ENCODE measurements at regions not wholly inside any gene's neighbourhood (a gene's known extent, or its start where the extent isn't known, plus 50 kb on each side); places are given as distances from the start of the nearest gene placed in this dataset.
"Not testable (repeated sequence)": the region's sequence is repeated elsewhere in the genome, so short reads cannot be mapped to it uniquely, and the experiment has no call there.

DNA sequence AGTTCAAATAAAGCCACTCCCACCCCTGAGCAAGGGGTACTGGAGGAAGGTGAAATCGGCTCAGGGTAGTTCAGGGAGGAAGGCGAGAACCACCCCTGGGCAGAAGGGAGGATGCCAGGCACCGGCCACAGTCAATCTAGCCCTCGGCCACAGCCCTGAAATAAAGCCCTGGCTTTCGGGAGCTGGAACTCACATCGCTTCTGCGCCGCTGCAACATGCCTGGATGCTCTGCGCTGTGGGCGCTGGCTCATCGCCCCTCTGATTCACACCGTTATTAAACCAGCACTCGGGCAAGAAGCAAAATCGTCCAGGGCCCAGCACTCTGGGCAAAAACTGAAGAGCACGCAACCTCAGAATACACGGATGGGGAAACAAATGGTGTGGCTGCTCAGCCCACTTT is 136.9 kb upstream of the RREB1 start:
- no peak for DNase-seq (ENCODE audit: low read depth in 2 of 2, low spot score in 1 of 2)

DNA sequence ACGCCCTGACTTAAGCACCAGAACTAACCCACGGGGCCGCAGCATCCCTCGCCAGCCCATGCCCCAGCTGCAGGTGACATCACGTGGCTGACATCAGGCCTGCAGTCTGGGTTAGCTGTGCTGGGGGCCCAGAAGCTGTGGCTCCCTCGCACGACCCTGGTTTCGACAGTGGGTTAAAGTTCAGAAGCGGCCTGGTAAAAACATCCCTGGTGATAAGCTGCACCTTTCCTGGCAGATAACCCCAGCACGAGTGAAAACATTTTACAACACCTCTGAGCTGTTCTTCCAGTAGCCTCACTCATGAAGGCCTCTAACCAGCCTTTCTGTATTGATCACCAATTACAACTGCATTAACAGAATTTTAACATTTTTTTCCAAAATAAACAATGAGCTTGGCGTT is 136.4 kb upstream of the RREB1 start:
- DNase-seq (ENCODE audit: low read depth in 2 of 2, low spot score in 1 of 2): no peak

DNA sequence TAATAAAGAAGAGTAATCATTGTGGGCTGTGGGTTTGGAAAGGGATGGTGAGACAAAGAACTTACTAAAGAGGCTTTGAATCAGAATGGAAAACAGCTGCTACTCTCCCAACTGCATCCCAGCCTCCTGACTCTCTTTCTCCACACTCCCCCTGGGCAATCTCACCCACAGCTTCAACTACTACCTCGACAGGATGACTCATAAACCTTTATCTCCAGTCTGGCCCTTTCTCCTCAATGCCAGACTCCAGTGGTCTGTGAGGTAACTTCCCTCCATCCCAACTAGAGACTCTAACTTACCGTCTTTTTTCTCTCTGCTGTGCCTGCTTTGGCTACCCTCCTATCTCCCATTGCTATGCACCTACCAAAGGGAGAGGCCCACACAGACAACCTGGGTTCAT is 135.3 kb upstream of the RREB1 start:
- DNase-seq (ENCODE audit: low read depth in 2 of 2, low spot score in 1 of 2): no peak

DNA sequence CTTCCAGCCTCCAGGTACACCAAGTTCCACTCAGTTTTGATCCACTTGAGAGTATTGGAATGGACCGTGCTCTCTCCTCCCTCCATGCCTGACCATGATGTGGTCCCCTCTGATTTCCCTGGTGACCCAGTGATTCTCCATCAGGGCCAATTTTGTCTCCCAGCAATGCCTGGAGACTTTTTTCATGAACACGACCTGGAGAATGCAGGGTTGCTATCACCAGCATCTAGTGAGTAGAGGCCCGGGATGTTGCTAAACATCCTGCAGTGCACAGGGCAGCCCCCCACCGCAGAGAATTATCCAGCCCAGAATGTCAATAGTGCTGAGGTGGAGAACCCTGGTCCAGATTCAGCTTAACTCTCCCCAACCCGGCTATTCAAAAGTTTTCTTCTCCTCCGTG is 134.0 kb upstream of the RREB1 start:
- no peak for DNase-seq (ENCODE audit: low read depth in 2 of 2, low spot score in 1 of 2)

DNA sequence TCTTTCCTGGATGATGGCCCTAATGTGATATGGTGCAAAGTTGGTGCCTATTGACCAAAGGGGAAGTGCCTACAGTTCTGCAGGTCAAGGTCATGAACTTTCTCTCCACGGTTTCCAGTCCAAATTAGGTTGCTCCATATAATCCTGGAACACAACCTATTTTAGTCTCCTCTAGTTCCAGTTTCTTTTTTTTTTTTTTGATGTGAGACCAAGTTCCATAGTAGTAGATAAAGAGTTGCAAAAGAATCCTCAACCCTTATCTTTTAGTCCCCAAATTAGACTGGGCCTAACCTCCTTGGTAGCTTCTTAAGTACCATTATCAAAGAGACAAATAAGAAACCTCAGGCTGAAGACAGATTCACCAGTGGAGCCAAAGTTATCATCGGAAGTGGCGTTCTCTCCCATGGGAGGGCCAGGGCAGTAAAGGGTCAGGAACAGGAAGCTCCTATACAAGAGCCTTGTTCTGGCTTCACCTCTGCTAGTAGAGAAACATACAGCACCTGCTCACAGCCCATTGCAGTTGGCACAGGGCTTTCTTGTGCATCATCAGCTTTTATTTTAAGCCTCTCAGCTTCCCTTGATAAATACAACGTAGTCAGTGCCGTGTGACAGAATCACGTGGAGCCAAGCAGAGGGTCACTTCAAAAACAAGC is 132.2 kb upstream of the RREB1 start:
- no peak for DNase-seq (ENCODE audit: low read depth in 2 of 2, low spot score in 1 of 2)

DNA sequence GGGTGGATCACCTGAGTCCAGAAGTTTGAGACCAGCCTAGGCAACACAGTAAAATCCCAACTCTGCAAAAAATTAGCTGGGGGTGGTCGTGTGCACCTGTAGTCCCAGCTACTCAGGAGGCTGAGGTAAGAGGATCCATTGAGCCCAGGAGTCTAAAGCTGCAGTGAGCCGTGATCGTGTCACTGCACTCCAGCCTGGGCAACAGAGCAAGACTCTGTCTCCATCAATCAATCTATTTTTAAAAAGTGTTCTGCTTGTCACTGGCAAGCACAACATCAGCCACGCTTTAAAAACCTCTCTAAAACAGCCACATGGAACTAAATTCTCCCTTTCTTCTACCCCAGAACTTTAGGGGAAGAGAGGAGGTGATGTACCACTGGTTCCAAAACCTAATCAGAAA is 131.6 kb upstream of the RREB1 start:
- no peak for DNase-seq (ENCODE audit: low read depth in 2 of 2, low spot score in 1 of 2)

DNA sequence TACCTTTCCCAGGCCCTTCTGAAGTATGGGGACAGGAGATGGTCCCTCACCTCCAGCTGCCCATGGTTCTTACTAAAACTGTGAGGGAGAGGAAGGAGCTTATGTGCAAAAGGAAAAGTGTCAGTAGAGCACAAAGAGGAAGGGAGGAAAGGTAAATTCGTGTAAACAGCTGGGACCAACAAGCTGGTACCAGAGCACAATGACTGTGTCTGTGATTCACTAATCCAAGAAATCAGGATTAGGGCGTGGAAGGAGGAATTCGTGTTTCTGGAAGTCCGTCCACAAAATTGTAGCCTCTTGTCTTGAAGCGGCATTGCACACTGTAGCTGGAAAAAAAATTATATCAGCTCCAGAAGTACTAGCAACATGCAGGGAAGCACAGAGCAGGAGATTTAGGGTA is 129.0 kb upstream of the RREB1 start:
- no peak for DNase-seq (ENCODE audit: low read depth in 2 of 2, low spot score in 1 of 2)

DNA sequence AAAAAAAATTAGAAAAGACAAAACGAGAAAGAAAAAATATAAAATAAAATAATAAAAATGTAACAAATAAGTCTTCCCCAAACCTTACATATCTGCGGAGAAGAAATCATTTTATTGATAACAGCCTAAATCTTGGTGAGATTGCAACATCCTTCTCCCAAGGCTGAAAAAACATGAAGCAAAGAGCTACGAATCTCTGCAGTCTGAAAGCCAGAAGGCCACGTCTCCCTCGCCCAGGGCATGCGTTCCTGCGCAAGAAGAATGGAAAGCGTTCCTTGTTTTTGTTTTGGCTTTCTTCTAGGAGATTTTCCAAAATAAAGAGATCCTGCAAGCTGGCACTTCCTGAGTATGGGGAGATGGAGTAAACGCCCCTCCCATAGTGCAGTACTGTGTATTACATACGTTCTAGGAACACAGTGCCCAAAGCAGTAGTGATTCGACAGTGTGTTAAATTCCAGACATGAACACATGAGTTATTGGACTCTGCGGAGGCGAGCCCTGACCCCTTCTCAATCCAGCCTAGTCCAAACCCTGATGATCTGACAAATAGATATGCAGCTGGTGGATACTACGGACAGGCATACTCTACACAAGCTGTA is 126.7 kb upstream of the RREB1 start:
- DNase-seq (ENCODE audit: low read depth in 2 of 2, low spot score in 1 of 2): no peak

DNA sequence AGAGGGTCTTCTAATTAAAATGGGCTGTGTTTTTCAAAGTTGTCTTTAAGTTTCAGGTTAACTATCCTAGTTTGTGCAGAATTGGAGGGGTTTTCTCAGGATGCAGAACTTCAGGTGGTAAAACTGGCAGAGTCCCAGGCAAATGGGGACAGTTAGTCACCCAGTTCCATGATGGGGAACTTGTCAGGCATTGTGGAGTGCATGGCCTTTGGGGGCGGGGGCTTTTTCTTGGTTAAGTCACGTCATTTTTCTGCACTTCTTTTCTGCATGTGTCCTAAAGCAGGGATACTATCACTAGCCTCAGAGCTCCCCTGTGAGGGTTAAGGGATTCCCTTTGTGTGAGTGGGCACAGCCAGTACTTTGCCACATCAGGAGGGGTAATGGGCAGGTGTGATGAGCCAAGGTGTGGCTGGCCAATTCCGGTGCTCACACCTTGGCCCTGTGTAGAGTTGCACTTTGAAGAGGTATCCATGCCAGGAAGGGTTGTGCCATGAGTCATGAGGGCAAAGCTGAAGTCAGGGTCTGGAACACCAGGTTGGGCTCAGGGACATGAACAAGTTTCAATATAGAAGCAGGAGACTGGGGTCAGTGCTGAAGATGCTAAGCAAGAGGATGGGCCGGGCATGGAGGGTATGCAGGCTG is 126.0 kb upstream of the RREB1 start:
- DNase-seq (ENCODE audit: low read depth in 2 of 2, low spot score in 1 of 2): no peak

DNA sequence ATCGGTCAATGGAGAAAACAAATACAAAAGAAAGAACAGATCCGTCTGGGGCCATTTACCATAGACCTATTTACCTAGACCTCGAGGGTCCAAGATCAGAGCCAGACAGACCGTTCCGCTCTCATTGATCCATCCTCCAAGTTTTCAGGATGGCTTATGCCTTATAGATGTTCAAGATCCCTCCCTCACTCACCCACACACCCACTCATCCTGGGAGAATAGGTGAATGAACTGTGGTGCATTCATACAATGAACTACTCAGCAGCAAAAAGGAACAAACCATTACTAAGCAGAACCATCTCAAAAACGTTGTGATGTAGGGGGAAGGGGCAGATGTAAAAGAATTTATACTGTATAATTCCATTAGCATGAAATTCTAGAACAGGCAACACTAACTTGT is 125.1 kb upstream of the RREB1 start:
- DNase-seq (ENCODE audit: low read depth in 2 of 2, low spot score in 1 of 2): no peak

DNA sequence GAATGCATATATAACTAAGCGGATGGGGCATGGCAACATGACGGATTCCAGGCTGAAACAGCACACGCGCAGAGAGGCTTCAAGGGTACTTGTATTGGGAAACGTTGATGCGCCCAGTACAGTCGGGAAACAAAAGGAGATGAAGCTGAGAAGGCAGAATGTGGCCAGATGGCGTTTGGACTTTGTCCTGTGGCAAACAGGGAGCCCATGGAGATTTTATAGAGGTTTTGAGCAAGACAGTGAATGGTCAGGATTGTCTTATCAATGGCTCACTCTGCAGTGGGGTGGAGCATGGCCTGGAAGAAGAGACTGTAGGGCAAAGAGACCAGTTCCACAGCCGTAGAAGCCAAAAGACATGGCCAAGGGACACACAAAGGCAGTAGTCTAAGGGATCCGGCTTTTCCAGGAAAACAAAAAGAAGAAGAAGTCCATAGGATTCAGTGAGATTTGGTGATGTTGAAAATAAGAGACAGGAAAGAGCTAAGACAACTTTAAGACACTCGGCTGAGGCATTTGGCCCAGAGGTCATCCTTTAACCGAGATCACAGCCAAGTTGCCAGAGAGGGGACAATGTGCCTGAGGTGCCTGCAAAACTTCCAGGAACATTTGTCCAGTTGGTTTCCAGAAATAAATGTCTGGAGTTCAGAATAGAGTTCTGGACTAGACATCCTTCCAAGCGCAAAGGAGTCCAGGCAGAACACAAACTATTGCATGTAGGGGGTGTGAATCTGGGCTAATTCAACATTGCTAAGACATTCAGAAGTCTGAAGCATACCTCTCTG is 123.0 kb upstream of the RREB1 start:
- no peak for DNase-seq (ENCODE audit: low read depth in 2 of 2, low spot score in 1 of 2)

DNA sequence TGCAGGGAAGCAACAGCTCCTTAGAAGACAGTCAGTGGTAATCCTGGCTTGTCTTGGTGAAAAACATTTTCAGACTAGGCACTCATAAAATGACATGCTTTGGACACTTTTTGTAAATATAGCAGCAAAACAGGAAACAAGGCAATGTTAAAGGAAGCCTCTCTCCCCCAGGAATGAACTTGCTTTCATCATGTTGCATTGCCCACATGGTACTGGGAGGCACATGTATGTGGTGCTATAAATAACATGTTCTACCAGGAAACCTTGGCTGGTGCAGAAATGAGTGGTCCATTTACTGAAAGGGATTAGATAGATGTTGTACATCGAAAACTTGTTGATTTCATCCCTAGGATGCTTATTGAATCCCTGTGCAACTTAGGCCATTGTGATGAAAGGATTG is 121.4 kb upstream of the RREB1 start:
- DNase-seq (ENCODE audit: low read depth in 2 of 2, low spot score in 1 of 2): no peak

DNA sequence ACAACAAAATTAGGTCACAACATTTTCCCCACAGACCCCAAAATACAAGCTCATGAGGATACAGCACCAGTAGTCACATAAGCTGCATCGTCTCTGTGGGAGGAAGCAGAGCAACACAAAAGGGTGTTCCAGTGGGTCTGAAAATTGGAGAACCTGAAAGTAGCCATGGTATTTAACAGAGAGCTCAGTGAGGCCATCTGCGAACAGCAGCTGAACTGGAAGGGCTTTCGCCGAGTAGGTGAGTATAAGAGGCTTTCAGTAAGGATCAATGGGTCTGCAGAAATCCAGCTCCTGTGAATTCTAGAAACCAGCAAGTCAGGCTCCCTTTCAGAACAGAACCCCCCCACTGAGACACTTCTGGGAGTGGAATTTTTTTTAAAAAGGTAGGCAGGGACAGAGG is 120.0 kb upstream of the RREB1 start:
- no peak for DNase-seq (ENCODE audit: low read depth in 2 of 2, low spot score in 1 of 2)

DNA sequence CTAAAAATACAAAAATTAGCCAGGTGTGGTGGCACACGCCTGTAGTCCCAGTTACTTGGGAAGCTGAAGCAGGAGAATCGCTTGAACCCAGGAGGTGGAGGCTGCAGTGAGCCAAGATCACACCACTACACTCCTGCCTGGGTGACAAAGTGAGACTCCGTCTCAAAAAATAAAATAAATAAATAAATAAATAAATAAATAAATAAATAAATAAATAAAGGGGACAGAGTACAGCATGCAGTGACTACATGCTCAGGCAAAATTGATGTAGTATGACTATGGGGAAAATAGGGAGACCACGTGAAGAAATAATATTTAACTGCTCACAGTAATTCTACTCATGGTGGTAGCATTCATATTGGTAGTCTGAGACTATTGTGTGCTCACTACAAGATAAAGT is 117.7 kb upstream of the RREB1 start:
- not testable (repeated sequence) for DNase-seq (ENCODE audit: low read depth in 2 of 2, low spot score in 1 of 2)

DNA sequence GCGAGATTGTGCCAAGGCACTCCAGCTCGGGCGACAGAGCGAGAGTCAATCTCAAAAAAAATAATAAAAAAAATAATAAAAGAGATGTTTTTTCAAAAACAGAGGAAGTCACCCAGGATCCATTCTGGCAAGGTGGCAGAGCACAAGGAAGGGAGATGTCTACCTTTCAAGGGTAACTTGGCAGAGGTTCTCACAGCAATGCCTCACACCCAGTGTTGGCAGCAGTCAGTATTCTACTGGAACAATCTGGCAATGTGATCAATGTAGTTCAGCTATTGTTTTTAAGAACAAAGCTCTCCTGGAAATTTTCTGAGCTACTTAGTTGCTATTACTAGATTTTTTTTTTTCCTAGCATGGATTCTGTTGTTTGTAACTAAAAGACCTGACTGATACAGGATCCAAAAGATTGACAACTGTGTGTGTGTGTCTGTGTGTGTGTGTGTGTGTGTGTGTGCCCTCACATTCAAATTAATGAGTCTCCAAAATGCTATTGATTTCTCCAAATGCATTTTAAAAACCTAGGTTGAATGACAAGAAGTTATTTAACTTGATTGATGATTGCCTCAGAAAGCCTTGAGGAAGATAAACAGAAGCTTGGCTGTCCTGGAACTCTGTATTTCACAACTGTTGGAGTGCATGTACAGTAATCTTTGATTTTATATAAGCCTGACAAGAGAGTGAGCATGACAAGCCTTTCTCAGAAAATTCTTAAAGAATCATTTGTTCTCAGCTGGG is 114.1 kb upstream of the RREB1 start:
- no peak for DNase-seq (ENCODE audit: low read depth in 2 of 2, low spot score in 1 of 2)

DNA sequence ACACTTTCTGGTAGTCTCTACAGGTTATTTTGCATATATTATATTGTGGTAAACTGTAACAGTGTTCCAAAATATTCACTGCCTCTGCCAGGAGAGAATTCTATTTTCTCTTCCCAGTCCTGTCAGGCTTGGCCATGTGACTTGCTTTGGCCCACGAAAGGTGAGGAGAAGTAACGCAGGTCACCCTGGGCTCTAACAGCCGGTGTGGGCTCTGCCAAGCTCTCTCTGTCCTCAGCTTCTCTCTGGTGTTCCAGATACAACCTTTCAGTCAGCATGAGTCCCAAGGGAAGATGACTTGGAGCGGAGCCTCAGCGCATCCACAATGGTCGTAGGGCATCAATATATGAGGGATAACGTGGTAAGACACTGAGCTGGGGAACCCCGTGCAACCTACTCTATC is 113.0 kb upstream of the RREB1 start:
- no peak for DNase-seq (ENCODE audit: low read depth in 2 of 2, low spot score in 1 of 2)

DNA sequence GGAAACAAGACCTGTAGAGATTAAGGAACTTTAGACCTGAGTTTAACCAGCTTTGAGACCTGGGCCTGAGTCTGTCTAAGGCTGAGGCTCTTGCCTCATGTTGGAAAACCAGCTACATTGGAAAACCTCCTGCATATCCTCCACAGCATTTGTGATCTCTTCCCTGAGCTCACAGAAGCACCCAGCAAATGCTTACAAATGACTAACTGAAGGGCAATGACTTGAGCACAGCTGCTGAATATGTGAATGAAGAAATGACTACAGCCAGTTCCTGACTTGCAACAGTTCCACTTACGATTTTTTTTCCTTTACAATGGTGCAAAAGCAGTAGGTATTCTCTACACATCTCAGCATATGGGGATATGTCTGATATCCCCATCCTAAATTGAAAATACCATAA is 112.4 kb upstream of the RREB1 start:
- no peak for DNase-seq (ENCODE audit: low read depth in 2 of 2, low spot score in 1 of 2)

DNA sequence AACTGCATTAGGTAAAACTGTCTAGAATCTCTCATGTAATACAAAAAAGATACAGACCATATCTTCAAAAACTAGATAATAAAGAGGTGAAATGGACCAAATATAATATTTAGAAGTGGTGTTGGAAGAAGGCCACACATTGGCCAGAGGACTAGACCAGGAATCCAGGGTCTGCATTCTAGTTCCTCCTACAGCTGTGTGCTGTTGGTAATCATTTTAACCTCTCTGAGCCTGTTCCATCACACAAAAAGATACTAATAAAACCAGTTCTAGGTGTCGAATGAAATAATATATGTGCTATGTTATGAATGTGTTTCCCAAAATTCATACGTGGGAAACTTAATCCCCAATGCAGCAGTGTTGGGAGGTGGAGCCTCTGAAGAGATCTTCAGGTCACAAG is 111.6 kb upstream of the RREB1 start:
- DNase-seq (ENCODE audit: low read depth in 2 of 2, low spot score in 1 of 2): no peak

DNA sequence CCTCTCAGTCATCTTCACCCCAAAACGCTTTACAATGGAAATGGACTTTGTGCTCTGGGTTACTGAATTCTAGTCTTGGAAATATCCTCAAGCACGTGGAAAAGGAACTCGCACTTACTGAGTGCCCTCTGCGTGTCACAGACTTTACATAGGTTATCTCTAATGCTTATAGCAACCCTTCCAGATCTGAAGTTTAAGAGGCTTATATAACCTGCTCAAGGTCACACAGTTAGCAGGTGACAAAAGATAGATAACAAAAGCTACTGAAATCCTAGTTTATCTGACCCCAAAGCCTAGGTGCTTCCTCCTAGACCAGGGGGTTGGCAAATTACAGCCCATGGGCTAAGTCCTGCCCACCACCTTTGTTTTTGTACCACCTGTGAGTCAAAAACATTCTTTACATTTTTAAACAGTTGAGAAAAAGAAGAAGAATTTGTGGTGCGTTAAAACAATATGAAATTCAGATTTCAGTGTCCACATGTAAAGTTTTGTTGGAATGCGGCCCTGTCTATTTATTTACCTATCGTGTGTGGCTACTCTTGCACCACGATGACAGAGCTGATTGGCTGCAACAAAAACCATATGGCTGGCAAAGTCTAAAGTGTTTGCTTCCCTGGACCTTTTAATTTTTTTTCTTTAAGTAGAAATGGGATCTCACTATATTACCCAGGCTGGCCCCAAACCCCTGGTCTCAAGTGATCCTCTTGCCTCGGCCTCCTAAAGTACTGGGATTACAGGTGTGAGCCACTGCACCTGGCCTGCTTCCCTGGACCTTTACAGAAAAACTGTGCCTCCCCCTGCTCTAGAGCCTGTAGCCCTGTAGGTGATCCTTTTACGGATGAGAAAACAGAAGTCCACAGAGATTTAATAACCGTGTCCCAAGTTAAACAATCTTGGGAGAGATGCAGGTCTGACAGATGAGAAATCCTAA is 110.2 kb upstream of the RREB1 start:
- no peak for DNase-seq (ENCODE audit: low read depth in 2 of 2, low spot score in 1 of 2)

DNA sequence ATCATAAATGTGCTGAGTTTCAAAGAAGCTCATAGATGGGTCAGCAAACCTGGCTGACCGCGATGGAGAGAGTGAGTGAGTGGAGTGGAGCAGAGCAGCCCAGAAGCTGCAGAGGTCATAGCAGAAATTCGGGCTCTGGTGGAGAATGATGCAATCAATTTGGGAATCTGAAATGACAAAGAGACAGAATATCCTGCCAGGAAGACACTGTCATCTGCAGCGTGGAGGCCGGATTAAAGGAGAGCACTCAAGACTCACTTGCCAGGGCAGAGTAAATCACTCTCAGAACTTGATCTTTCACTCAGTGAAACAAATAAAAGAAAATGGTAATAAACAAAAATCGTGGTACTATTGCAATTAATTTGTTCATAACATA is 109.6 kb upstream of the RREB1 start:
- no peak for DNase-seq (ENCODE audit: low read depth in 2 of 2, low spot score in 1 of 2)

Measured in stimulated activated CD8-positive, alpha-beta memory T cell treated with anti-CD3 and anti-CD28 coated beads, Interleukin-4, amount 100 ng/mL, for 4 hours (primary cell).